ENCODE measurements at regions not wholly inside any gene's neighbourhood (a gene's known extent, or its start where the extent isn't known, plus 50 kb on each side); places are given as distances from the start of the nearest gene placed in this dataset.
"Not testable (repeated sequence)": the region's sequence is repeated elsewhere in the genome, so short reads cannot be mapped to it uniquely, and the experiment has no call there.

- DNase-seq; H3K4me3 ChIP-seq (ENCODE audit: low read depth in 1 of 3, low read length in 3 of 3); H3K27me3 ChIP-seq (ENCODE audit: control insufficient read depth in 3 of 3, insufficient read depth in 3 of 3, low read length in 3 of 3); H3K9me3 ChIP-seq (ENCODE audit: control insufficient read depth in 2 of 2, insufficient read depth in 1 of 2, low read depth in 1 of 2, low read length in 1 of 2); H3K36me3 ChIP-seq (ENCODE audit: control insufficient read depth in 3 of 3, insufficient read depth in 2 of 3, low read depth in 1 of 3, low read length in 3 of 3); H3K27ac ChIP-seq (ENCODE audit: low read depth in 1 of 3, low read length in 2 of 3); FAIRE-seq; H3K4me1 ChIP-seq (ENCODE audit: control insufficient read depth in 3 of 3, insufficient read depth in 2 of 3, low read depth in 1 of 3, low read length in 2 of 3): not testable (repeated sequence)
- WGBS, 3 donors: 66 to 85% (median 79%) methylated on average over 9 to 11 of the region's 11 CpGs
These were observed 402.4 kb upstream of the KLF12 start for GRCh38 chr13:74536649-74537048.

- FAIRE-seq (no peak), DNase-seq (no peak)
- Histone ChIP-seq H3K27ac (ENCODE audit: low read depth in 1 of 3, low read length in 2 of 3) (no peak overlapping the region), H3K27me3 (ENCODE audit: control insufficient read depth in 3 of 3, insufficient read depth in 3 of 3, low read length in 3 of 3) (no peaks in the 10 kb centered on the region), H3K9me3 (ENCODE audit: control insufficient read depth in 2 of 2, insufficient read depth in 1 of 2, low read depth in 1 of 2, low read length in 1 of 2) (no peaks in the 10 kb centered on the region), H3K36me3 (ENCODE audit: control insufficient read depth in 3 of 3, insufficient read depth in 2 of 3, low read depth in 1 of 3, low read length in 3 of 3) (no peaks in the 10 kb centered on the region), H3K4me3 (ENCODE audit: low read depth in 1 of 3, low read length in 3 of 3) (no peak overlapping the region), H3K4me1 (ENCODE audit: control insufficient read depth in 3 of 3, insufficient read depth in 2 of 3, low read depth in 1 of 3, low read length in 2 of 3) (no peaks in the 10 kb centered on the region)
- WGBS, 3 donors: 74 to 78% (median 75%) methylated on average over 2 of the region's 2 CpGs
These were observed 399.0 kb upstream of the KLF12 start for GRCh38 chr13:74533226-74533625.

GRCh38 chr13:74530011-74530410 lies 395.8 kb upstream of the KLF12 start:
- DNase-seq: no peak
- no peak for FAIRE-seq
- no peak overlapping the region for H3K4me3 ChIP-seq (ENCODE audit: low read depth in 1 of 3, low read length in 3 of 3)
- H3K4me1 ChIP-seq (ENCODE audit: control insufficient read depth in 3 of 3, insufficient read depth in 2 of 3, low read depth in 1 of 3, low read length in 2 of 3): no peaks in the 10 kb centered on the region
- no peaks in the 10 kb centered on the region for H3K36me3 ChIP-seq (ENCODE audit: control insufficient read depth in 3 of 3, insufficient read depth in 2 of 3, low read depth in 1 of 3, low read length in 3 of 3)
- H3K27ac ChIP-seq (ENCODE audit: low read depth in 1 of 3, low read length in 2 of 3): no peak overlapping the region
- no peaks in the 10 kb centered on the region for H3K27me3 ChIP-seq (ENCODE audit: control insufficient read depth in 3 of 3, insufficient read depth in 3 of 3, low read length in 3 of 3)
- no peaks in the 10 kb centered on the region for H3K9me3 ChIP-seq (ENCODE audit: control insufficient read depth in 2 of 2, insufficient read depth in 1 of 2, low read depth in 1 of 2, low read length in 1 of 2)
- 67 to 73% (median 70%) methylated on average over 1 of the region's 1 CpG for WGBS, 3 donors

- no peak overlapping the region for H3K4me3 ChIP-seq (ENCODE audit: low read depth in 1 of 3, low read length in 3 of 3)
- H3K4me1 ChIP-seq (ENCODE audit: control insufficient read depth in 3 of 3, insufficient read depth in 2 of 3, low read depth in 1 of 3, low read length in 2 of 3): no peaks in the 10 kb centered on the region
- H3K9me3 ChIP-seq (ENCODE audit: control insufficient read depth in 2 of 2, insufficient read depth in 1 of 2, low read depth in 1 of 2, low read length in 1 of 2): no peaks in the 10 kb centered on the region
- no peak for FAIRE-seq
- H3K36me3 ChIP-seq (ENCODE audit: control insufficient read depth in 3 of 3, insufficient read depth in 2 of 3, low read depth in 1 of 3, low read length in 3 of 3): no peaks in the 10 kb centered on the region
- no peaks in the 10 kb centered on the region for H3K27me3 ChIP-seq (ENCODE audit: control insufficient read depth in 3 of 3, insufficient read depth in 3 of 3, low read length in 3 of 3)
- DNase-seq: no peak
- WGBS, 3 donors: 65 to 77% (median 66%) methylated on average over 4 of the region's 4 CpGs
- no peak overlapping the region for H3K27ac ChIP-seq (ENCODE audit: low read depth in 1 of 3, low read length in 2 of 3)
These were observed 394.7 kb upstream of the KLF12 start for GRCh38 chr13:74528734-74529513.

- H3K9me3 ChIP-seq (ENCODE audit: control insufficient read depth in 2 of 2, insufficient read depth in 1 of 2, low read depth in 1 of 2, low read length in 1 of 2): no peaks in the 10 kb centered on the region
- 37 to 45% (median 43%) methylated on average over 2 of the region's 2 CpGs for WGBS, 3 donors
- H3K36me3 ChIP-seq (ENCODE audit: control insufficient read depth in 3 of 3, insufficient read depth in 2 of 3, low read depth in 1 of 3, low read length in 3 of 3): no peaks in the 10 kb centered on the region
- H3K4me1 ChIP-seq (ENCODE audit: control insufficient read depth in 3 of 3, insufficient read depth in 2 of 3, low read depth in 1 of 3, low read length in 2 of 3): no peaks in the 10 kb centered on the region
- no peak overlapping the region for H3K4me3 ChIP-seq (ENCODE audit: low read depth in 1 of 3, low read length in 3 of 3)
- DNase-seq (no peak), FAIRE-seq (no peak)
- H3K27me3 ChIP-seq (ENCODE audit: control insufficient read depth in 3 of 3, insufficient read depth in 3 of 3, low read length in 3 of 3): no peaks in the 10 kb centered on the region
- H3K27ac ChIP-seq (ENCODE audit: low read depth in 1 of 3, low read length in 2 of 3): no peak overlapping the region
These were observed 388.9 kb upstream of the KLF12 start for GRCh38 chr13:74523057-74523456.

GRCh38 chr13:74511523-74511922 lies 377.3 kb upstream of the KLF12 start:
- H3K4me3 ChIP-seq (ENCODE audit: low read depth in 1 of 3, low read length in 3 of 3): no peak overlapping the region
- WGBS, 3 donors: 62 to 80% (median 65%) methylated on average over 3 of the region's 3 CpGs
- FAIRE-seq: no peak

GRCh38 chr13:74487091-74487722 lies 353.0 kb upstream of the KLF12 start:
- Histone ChIP-seq H3K36me3 (ENCODE audit: control insufficient read depth in 3 of 3, insufficient read depth in 2 of 3, low read depth in 1 of 3, low read length in 3 of 3) (no peaks in the 10 kb centered on the region), H3K9me3 (ENCODE audit: control insufficient read depth in 2 of 2, insufficient read depth in 1 of 2, low read depth in 1 of 2, low read length in 1 of 2) (no peaks in the 10 kb centered on the region), H3K4me3 (ENCODE audit: low read depth in 1 of 3, low read length in 3 of 3) (no peak overlapping the region), H3K4me1 (ENCODE audit: control insufficient read depth in 3 of 3, insufficient read depth in 2 of 3, low read depth in 1 of 3, low read length in 2 of 3) (no peaks in the 10 kb centered on the region), H3K27me3 (ENCODE audit: control insufficient read depth in 3 of 3, insufficient read depth in 3 of 3, low read length in 3 of 3) (peaks cover 0 to 2% (median 0%) of the 10 kb centered on the region in 3 donors), H3K27ac (ENCODE audit: low read depth in 1 of 3, low read length in 2 of 3) (no peak overlapping the region)
- FAIRE-seq: no peak
- DNase-seq: no peak
- WGBS, 3 donors: 49 to 68% (median 55%) methylated on average over 3 of the region's 3 CpGs

More at GRCh38 chr13:74511523-74511922, 377.3 kb upstream of the KLF12 start:
- Histone ChIP-seq H3K27ac (ENCODE audit: low read depth in 1 of 3, low read length in 2 of 3) (no peak overlapping the region), H3K27me3 (ENCODE audit: control insufficient read depth in 3 of 3, insufficient read depth in 3 of 3, low read length in 3 of 3) (no peaks in the 10 kb centered on the region), H3K9me3 (ENCODE audit: control insufficient read depth in 2 of 2, insufficient read depth in 1 of 2, low read depth in 1 of 2, low read length in 1 of 2) (no peaks in the 10 kb centered on the region), H3K36me3 (ENCODE audit: control insufficient read depth in 3 of 3, insufficient read depth in 2 of 3, low read depth in 1 of 3, low read length in 3 of 3) (no peaks in the 10 kb centered on the region), H3K4me1 (ENCODE audit: control insufficient read depth in 3 of 3, insufficient read depth in 2 of 3, low read depth in 1 of 3, low read length in 2 of 3) (no peaks in the 10 kb centered on the region)
- no peak for DNase-seq

- DNase-seq (no peak), FAIRE-seq (no peak)
- no peak overlapping the region for H3K4me3 ChIP-seq (ENCODE audit: low read depth in 1 of 3, low read length in 3 of 3)
- no peak overlapping the region for H3K27ac ChIP-seq (ENCODE audit: low read depth in 1 of 3, low read length in 2 of 3)
- no peaks in the 10 kb centered on the region for H3K4me1 ChIP-seq (ENCODE audit: control insufficient read depth in 3 of 3, insufficient read depth in 2 of 3, low read depth in 1 of 3, low read length in 2 of 3)
- H3K36me3 ChIP-seq (ENCODE audit: control insufficient read depth in 3 of 3, insufficient read depth in 2 of 3, low read depth in 1 of 3, low read length in 3 of 3): no peaks in the 10 kb centered on the region
- no peaks in the 10 kb centered on the region for H3K9me3 ChIP-seq (ENCODE audit: control insufficient read depth in 2 of 2, insufficient read depth in 1 of 2, low read depth in 1 of 2, low read length in 1 of 2)
- 52 to 58% (median 55%) methylated on average over 1 of the region's 1 CpG for WGBS, 3 donors
- no peaks in the 10 kb centered on the region for H3K27me3 ChIP-seq (ENCODE audit: control insufficient read depth in 3 of 3, insufficient read depth in 3 of 3, low read length in 3 of 3)
These were observed 351.6 kb upstream of the KLF12 start for GRCh38 chr13:74485757-74486156.
